ENCODE measurements at regions not wholly inside any gene's neighbourhood (a gene's known extent, or its start where the extent isn't known, plus 50 kb on each side); places are given as distances from the start of the nearest gene placed in this dataset.

- no peak for DNase-seq
These were observed 398.9 kb upstream of the WWC1 start for GRCh38 chr5:167892352-167893115.

GRCh38 chr5:167893271-167893670 is 398.2 kb upstream of the WWC1 start:
- DNase-seq, result no peak

- DNase-seq, result no peak
These were observed 396.6 kb upstream of the WWC1 start for GRCh38 chr5:167894631-167895472.

DNA sequence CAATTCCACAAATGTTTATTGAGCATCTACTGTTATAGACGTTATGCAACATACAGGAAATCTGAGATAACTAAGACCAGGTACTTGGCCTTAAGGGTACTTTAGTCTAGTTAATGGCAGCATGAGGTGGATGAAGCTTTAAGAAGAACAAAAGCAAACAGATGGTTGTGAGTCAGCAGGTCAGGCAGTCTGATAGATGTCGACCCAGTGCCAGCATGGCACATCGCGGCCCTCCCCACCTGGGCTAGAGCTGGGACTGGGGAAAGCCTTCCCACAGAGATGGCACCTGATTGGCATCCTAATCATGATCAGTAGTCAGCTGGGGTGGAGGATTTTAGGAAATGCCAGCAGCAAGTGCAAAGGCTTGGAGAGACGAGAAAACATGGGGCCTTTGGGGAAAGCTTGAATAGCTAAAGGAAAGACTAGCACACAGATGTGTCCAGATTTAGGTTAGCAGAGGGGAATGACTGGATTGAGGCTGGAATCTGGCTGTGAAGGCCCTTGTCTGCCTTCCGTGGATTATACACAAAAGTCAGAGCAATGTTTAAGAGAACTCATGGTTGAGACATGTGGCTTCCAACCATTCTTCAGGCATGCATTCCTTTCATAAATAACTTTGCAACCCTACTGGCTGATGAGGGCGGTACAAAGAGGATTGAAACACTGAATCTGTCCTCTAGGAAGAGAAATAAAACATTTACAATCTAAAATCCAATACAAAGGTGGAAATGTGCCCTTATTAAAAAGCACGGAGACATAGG is 395.4 kb upstream of the WWC1 start:
- DNase-seq, result no peak

GRCh38 chr5:167896814-167897213 is 394.6 kb upstream of the WWC1 start:
- DNase-seq, result no peak

DNA sequence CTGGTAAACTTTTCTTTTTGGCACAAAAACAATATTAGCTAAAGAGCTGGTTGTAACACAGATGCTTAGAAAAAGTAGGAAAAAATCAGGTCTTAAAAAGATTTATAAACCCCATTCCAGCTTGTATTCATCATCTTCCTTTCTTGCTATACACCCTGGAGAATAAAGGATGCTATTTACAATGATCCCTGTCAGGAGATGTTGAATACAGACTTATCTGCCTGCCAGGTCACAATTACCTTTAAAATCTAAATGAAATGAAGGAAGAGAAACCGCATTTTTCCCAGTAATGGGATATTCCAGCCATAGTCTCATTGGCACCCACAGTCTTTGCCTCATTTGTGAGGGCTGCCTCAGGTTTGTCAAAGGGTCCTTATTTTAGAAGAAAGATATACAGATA is 394.1 kb upstream of the WWC1 start:
- no peak for DNase-seq

DNA sequence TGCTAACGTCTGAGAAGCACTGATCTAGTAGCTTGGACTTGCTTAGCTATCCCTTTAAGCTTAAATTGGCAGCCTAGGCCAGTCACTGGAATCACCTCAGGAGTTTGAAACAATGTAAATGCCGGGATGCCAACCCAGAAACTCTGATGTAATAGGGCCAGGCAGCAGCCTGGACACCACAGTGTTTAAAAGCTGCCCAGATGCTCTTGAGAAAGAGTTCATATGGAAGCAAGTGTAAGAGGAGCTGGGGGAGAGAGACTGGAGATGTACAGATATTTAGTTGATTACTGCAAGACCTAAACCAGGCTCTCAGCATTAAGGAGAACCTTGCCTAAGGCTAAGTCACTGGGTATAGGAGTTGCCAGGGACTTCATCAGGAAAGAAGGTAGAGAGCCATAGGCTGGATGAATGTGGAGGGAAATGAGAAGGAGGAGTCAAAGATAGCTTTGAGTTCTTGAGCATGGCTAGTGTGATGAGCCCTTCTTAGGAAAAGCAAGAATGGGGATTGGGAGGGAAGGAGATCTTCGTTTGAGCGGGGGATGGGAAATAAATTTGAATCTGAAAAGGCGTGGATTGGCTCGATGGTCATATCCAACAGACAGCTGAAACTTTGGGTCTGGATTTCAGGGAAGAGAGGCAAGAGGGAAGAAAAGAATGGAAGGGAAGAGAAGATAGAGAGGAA is 392.9 kb upstream of the WWC1 start:
- no peak for DNase-seq

- no peak for DNase-seq
These were observed 391.9 kb upstream of the WWC1 start for GRCh38 chr5:167899490-167900070.

- DNase-seq, result no peak
These were observed 391.0 kb upstream of the WWC1 start for GRCh38 chr5:167900340-167900935.

GRCh38 chr5:167902298-167902697 is 389.1 kb upstream of the WWC1 start:
- DNase-seq, result no peak

GRCh38 chr5:167903243-167903642 is 388.2 kb upstream of the WWC1 start:
- DNase-seq, result no peak

- DNase-seq, result no peak
These were observed 387.8 kb upstream of the WWC1 start for GRCh38 chr5:167903659-167904058.

DNA sequence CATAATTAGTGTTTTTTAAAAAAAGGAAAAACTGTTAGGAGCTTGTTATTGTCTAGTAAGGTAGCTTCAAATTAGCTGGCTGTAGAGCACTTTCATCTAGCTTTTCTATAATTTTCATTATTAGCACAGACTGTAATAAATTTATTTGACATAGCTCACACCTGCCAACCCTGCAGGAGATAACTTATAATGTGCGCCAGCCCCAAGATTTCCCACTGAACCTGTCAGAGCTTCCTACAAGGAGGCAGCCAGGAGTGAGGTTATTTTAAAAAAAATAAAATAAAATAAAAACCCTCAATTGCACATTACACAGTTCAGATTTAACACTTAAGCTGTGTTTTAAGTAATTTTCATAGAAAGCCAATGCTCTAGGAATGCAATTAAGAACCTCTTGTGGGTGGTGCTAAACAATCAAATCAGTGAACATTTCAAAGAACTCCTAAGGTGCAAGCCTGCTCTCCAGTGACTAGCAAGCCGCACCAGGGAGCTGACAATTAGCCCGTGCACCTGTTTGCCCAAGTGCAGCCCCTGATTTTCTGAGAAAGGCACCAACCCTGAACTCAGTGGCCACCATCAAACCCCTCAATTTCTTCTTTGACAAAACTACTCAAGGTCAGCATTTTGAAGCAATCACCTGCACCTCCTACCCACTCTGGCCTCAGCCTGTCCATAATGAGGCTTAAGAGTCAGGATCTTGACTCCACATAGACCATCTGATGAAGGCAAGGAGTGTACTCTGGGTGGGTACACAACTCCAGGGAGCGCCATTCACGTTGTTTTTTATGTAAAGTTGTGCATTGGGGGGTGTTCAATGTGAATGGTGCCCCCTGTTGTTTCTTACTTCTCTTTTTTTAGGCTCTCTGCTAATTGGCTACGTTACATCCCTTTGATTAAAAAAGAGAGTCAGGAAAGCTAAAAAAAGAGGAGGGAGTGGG is 385.3 kb upstream of the WWC1 start:
- DNase-seq, result no peak

- no peak for DNase-seq
These were observed 382.8 kb upstream of the WWC1 start for GRCh38 chr5:167908606-167909005.

GRCh38 chr5:167912941-167913665 is 378.3 kb upstream of the WWC1 start:
- no peak for DNase-seq

DNA sequence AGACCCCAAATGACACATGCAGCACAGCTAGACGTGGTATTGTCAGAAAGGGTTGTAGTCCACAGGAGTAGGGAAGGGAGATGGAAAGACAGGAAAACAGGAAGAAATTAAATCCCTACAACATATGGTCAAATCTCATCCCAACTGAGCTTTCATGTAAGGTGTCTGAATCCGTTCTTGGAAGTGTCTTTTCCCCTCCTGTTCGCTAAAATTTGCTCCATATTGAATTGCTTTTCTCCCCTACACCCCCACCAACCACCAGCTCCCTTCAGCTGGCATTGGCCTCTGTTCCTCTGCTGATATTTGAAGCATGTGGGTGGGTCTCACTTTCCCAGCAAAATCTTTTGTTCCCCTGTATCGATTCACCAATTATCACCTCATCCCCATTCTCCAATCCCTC is 376.2 kb upstream of the WWC1 start:
- DNase-seq, result no peak

DNA sequence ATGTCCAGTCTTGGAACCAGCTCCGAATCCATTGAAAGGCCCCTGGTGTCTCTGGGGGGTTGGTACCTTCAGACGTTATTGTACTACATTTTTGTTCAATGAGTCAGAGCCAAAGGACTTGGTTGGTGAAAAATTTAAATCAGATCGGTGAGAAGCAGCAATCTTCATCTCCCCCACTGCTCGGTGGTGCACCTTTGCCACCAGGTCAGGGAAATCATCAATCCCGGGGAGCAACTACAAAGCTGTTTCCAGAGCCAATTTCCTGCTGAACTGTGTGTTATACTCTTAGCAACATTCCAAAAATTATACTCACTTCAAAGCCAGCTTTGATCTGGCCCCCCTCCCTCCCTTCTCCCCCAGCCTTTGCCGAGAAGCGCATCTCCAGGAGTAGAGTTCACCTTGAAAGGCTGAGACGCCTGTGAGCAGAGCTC is 375.2 kb upstream of the WWC1 start:
- no peak for DNase-seq

GRCh38 chr5:167916706-167917105 is 374.7 kb upstream of the WWC1 start:
- no peak for DNase-seq

- DNase-seq, result no peak
These were observed 373.1 kb upstream of the WWC1 start for GRCh38 chr5:167918184-167918812.
